ENCODE measurements at regions not wholly inside any gene's neighbourhood (a gene's known extent, or its start where the extent isn't known, plus 50 kb on each side); places are given as distances from the start of the nearest gene placed in this dataset.

DNA sequence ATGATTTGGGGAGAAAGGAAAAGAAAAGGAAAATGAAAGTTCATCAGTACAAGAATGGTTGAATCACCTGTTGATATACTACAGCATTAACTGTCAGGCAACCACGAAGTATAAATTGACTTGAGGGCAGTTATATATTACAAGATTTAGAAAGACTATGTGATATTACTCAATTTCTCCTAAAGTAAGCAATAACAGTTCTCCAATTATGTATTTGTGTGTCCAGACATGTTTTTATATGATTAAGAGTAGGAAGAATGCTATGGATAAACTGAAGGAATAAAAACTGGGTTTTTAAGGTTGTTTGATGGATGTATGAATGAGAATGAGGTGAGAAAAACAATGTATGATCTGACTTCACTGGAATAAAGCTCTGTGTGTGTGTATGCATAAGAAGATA lies 2234.4 kb downstream of the ARAP2 start:
- DNase-seq, result no peak

GRCh38 chr4:34010751-34011519 lies 2233.4 kb downstream of the ARAP2 start:
- no peak for DNase-seq

GRCh38 chr4:34035225-34035624 lies 2209.1 kb downstream of the ARAP2 start:
- no peak for DNase-seq

- no peak for DNase-seq
Observed at GRCh38 chr4:34037280-34037679, 2207.0 kb downstream of the ARAP2 start.

GRCh38 chr4:34039766-34040165 lies 2204.5 kb downstream of the ARAP2 start:
- DNase-seq, result no peak

DNA sequence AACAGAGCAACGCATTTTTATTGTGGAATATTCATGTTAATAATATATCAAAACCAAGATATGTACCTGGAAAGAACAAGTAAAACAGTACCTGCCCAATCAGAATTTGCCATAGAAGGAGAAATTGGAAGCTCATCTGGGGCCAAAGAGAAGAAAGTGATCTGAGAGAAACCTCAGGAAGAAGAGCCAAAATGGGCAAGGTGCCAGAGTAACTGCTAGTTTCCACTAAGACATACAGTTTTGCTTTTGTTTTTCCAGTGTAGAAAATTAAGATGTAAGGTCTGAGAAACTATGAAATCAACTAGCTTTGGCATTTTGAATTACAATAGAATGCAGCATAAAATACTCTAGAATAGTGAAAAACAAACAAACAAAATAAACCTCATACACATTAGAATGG lies 2201.2 kb downstream of the ARAP2 start:
- no peak for DNase-seq

DNA sequence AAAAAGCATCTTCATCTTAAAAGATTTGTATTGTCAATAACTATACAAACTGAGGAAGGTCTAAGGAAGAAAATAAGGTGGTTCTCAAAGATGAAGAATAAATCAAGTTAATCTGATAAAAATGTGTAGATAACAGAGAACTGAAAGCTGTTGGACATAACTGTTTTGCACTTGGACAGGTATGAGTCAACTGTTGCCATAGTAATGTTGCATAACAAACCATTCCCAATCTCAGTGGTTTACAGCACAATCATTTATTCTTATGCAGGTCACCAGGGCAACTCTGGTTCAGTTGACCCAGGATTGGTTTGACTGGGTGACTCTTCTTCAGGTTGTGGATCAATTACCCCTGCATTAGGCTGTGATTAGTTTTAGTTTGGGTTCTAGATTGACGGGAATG lies 2197.7 kb downstream of the ARAP2 start:
- DNase-seq, result no peak

- DNase-seq, result no peak
Observed at GRCh38 chr4:34047363-34047762, 2197.0 kb downstream of the ARAP2 start.

- DNase-seq, result no peak
Observed at GRCh38 chr4:34066126-34066525, 2178.2 kb downstream of the ARAP2 start.

GRCh38 chr4:34091451-34091850 lies 2152.9 kb downstream of the ARAP2 start:
- no peak for DNase-seq

DNA sequence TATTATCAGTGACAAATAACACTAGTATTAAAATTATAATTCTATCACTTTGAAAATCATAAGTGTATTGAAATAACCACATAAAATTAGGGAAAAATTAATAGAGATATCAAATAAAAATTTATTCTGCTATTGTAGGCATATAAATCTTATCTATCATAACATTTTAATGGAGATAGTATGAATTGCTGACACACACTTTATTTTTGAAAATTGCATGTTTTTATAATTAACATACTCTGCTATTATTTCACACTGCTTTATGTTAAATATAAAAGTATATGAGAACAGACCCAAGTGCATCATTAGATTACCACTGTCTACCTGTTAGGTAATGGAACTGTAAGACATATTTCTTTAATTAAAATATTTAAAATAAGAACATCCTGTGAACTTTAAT lies 2150.2 kb downstream of the ARAP2 start:
- no peak for DNase-seq

- DNase-seq, result no peak
Observed at GRCh38 chr4:34105311-34105710, 2139.0 kb downstream of the ARAP2 start.

GRCh38 chr4:34108391-34108790 lies 2135.9 kb downstream of the ARAP2 start:
- no peak for DNase-seq

- DNase-seq, result no peak
Observed at GRCh38 chr4:34112573-34112972, 2131.7 kb downstream of the ARAP2 start.

- no peak for DNase-seq
Observed at GRCh38 chr4:34138385-34138784, 2105.9 kb downstream of the ARAP2 start.

DNA sequence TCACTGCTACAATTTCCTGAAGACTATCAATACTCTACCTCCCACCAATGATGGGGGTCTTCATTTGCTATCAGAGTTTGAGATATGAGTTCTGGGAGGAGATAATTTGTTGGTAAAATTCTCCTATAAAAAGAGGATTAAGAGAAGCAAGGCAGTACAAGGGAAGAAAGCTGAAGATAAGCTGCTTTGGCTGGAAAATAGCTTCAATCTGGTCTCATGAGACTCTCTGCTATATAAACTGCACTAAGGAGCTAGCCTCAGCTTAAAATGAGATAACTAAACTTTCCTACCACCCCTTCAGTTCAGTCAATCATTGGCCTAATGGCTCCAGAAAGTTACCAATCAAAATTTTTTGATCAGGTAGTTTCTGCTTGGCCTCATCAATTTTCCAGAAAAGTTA lies 2105.0 kb downstream of the ARAP2 start:
- no peak for DNase-seq

DNA sequence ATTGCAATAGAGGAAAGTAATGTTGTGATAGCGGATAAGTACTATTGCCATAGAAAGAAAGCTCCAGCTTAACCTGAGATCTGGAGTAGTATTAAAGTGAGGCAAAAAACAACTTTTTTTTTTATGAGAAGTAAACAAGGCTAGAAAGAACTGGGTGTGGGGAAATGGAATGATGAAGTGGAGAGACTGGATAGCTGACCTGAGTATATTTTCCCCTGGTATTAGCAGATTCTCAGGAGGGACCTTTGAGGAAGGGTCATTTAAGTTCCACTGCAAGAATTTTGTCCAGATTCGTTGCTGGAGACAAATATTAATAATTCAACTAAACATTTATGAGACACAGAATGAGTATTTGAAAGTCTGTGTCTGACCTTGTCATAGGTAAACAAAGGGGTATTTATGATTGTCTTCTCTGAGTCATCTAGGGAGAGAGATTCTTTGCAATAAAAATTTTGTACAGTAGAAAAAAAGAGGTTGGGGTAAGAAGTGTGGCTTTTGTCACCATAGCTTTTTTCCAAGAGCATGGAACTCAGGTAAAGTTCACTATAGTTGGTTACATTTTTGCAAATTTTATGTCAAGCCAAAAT lies 2095.9 kb downstream of the ARAP2 start:
- DNase-seq, result no peak

DNA sequence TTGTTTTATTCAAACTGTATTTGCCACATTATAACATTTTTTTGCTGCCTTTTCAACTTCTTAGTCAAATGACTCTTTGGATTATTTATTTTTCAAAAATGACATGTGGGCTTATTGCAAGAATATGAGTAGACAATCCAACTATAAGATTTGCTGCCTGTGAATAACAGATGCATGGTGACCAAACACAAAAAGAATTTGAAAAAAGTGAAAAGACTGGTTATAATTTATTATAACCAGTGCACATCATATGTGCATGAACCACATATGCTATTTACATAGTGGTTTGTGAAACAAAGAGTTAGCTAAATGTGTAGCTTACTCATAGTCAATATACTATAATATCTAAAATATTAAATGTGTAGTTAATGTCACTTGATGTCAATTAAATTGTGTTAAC lies 2086.8 kb downstream of the ARAP2 start:
- no peak for DNase-seq

DNA sequence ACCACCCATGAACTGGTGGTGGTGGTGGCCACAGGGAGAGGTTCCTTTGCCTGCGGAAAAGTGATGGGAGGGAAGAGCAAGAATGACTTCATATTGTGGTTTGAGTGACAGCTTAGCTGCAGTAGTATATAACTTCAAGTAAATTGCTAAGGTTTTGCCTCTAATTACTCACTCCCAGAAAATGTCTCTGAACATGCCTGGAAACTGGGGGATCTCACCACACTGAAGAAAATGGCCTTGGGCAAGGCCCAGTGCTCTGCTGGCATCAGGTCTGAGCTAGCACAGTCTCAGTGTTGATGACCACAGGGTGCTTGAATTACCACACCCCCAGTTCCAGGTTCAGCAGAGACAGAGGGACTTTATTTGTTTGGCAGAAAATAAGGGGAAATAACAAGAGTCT lies 2085.4 kb downstream of the ARAP2 start:
- no peak for DNase-seq

GRCh38 chr4:34170946-34171345 lies 2073.4 kb downstream of the ARAP2 start:
- no peak for DNase-seq

DNA sequence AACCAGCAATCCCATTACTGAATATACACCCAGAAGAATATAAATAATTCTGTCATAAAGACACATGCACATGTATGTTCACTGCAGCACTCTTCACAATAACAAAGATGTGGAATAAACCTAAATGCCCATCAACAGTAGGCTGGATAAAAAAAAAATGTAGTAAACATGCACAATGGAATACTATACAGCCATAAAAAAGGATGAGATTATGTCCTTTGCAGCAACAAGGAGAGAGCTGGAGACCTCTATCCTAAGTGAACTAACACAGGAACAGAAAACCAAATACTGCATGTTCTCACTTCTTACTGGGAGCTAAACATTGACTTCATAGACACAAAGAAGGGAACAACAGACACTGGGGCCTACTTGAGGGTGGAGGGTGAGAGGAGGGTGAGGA lies 2067.7 kb downstream of the ARAP2 start:
- DNase-seq, result no peak

DNA sequence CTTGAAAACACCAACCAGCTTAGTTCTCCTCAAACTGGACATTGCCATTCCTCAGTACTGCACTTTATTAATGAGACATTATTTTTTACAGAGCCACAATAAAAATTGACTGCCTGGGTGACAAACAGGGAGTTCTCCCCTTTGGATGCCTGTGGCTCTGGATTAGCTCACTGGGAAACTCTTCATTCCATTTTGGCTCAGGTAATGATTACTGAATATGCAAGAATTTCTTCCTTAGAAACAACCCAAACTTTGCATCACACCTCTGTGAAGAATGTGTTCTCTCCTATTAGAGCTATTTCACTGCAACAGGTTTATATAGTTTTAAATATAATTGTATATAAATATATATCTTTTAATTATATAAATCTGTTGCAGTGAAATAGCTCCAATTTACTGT lies 2065.8 kb downstream of the ARAP2 start:
- DNase-seq, result no peak

DNA sequence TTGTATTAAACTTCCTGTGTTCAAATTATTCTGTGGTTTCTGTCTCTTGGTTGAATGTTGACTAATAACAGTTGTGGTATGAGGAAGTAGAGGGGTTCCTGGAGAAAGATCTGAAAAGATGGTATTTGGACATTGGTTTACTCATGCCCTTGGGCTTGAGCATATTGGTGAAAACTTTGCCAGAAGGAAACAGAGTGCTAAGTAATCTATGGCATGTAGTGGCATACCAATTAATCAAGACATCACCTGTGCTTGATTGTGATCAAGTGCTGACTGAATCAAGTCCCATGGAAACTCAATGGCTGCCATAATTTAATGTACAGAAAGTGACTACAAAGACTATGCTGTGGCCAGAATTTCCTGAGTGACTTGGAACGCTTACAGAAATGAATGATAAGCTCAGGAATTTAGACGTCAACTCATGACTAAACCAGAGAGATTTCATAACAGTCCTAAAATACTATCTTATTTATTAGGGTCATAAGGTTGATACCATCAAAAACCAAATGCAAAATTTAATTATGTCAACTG lies 2062.9 kb downstream of the ARAP2 start:
- no peak for DNase-seq

- DNase-seq, result no peak
Observed at GRCh38 chr4:34181891-34182290, 2062.4 kb downstream of the ARAP2 start.

GRCh38 chr4:34182306-34182705 lies 2062.0 kb downstream of the ARAP2 start:
- DNase-seq, result no peak
